Lung microvascular endothelial cell (primary cell): ENCODE measurements at regions not wholly inside any gene's neighbourhood (a gene's known extent, or its start where the extent isn't known, plus 50 kb on each side); places are given as distances from the start of the nearest gene placed in this dataset.
"Not testable (repeated sequence)": the region's sequence is repeated elsewhere in the genome, so short reads cannot be mapped to it uniquely, and the experiment has no call there.

ENCODE experiments used
- DNase-seq, 2 donors: peaks; one replicate each; pipeline versions ENCODE4 v3.0.0 to v3.0.0-alpha.2; 2010; ENCODE audit warnings: low read depth in 2 of 2

GRCh38 chr11:96508861-96509260 is 119.0 kb downstream of the JRKL start:
- no peak for DNase-seq

GRCh38 chr11:96520939-96521338 is 131.1 kb downstream of the JRKL start:
- no peak for DNase-seq

- no peak for DNase-seq
Observed at GRCh38 chr11:96523656-96524055, 133.8 kb downstream of the JRKL start.

GRCh38 chr11:96524475-96524874 is 134.7 kb downstream of the JRKL start:
- no peak for DNase-seq

- no peak for DNase-seq
Observed at GRCh38 chr11:96530473-96530872, 140.7 kb downstream of the JRKL start.

- DNase-seq = no peak
Observed at GRCh38 chr11:96538104-96538503, 148.3 kb downstream of the JRKL start.

- DNase-seq = no peak
Observed at GRCh38 chr11:96538622-96539021, 148.8 kb downstream of the JRKL start.

- no peak for DNase-seq
Observed at GRCh38 chr11:96540875-96541274, 151.1 kb downstream of the JRKL start.

GRCh38 chr11:96543177-96543576 is 153.4 kb downstream of the JRKL start:
- no peak for DNase-seq

GRCh38 chr11:96545192-96545591 is 155.4 kb downstream of the JRKL start:
- not testable (repeated sequence) for DNase-seq

GRCh38 chr11:96551136-96551535 is 161.3 kb downstream of the JRKL start:
- DNase-seq = no peak

- DNase-seq = no peak
Observed at GRCh38 chr11:96554236-96554820, 164.5 kb downstream of the JRKL start.

- not testable (repeated sequence) for DNase-seq
Observed at GRCh38 chr11:96555826-96556225, 166.0 kb downstream of the JRKL start.

- DNase-seq = not testable (repeated sequence)
Observed at GRCh38 chr11:96560727-96561126, 170.9 kb downstream of the JRKL start.

GRCh38 chr11:96567176-96567575 is 177.4 kb downstream of the JRKL start:
- DNase-seq = peak in 1 of 2 donors; percentile 5

GRCh38 chr11:96567667-96568066 is 177.9 kb downstream of the JRKL start:
- DNase-seq = no peak

GRCh38 chr11:96576383-96576782 is 186.6 kb downstream of the JRKL start:
- no peak for DNase-seq

- no peak for DNase-seq
Observed at GRCh38 chr11:96578379-96578778, 188.6 kb downstream of the JRKL start.

GRCh38 chr11:96579656-96580055 is 189.8 kb downstream of the JRKL start:
- DNase-seq = no peak

- DNase-seq = no peak
Observed at GRCh38 chr11:96580476-96581040, 190.7 kb downstream of the JRKL start.

GRCh38 chr11:96585944-96586880 is 196.4 kb downstream of the JRKL start:
- DNase-seq = not testable (repeated sequence)

- not testable (repeated sequence) for DNase-seq
Observed at GRCh38 chr11:96588793-96589192, 199.0 kb downstream of the JRKL start.

GRCh38 chr11:96595011-96595410 is 205.2 kb downstream of the JRKL start:
- no peak for DNase-seq
